ENCODE measurements at regions not wholly inside any gene's neighbourhood (a gene's known extent, or its start where the extent isn't known, plus 50 kb on each side); places are given as distances from the start of the nearest gene placed in this dataset.

GRCh38 chr1:208595236-208595635, 351.1 kb upstream of the PLXNA2 start:
- TF ChIP-seq, protein P1, sequence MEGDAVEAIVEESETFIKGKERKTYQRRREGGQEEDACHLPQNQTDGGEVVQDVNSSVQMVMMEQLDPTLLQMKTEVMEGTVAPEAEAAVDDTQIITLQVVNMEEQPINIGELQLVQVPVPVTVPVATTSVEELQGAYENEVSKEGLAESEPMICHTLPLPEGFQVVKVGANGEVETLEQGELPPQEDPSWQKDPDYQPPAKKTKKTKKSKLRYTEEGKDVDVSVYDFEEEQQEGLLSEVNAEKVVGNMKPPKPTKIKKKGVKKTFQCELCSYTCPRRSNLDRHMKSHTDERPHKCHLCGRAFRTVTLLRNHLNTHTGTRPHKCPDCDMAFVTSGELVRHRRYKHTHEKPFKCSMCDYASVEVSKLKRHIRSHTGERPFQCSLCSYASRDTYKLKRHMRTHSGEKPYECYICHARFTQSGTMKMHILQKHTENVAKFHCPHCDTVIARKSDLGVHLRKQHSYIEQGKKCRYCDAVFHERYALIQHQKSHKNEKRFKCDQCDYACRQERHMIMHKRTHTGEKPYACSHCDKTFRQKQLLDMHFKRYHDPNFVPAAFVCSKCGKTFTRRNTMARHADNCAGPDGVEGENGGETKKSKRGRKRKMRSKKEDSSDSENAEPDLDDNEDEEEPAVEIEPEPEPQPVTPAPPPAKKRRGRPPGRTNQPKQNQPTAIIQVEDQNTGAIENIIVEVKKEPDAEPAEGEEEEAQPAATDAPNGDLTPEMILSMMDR (IDR thresholded peaks at IDR 0.05; ENCODE audit: unreplicated experiment) = no peak
- peaks cover 8% of the 10 kb centered on the region for H3K27me3 Mint-ChIP-seq
- H3K36me3 Mint-ChIP-seq (ENCODE audit: insufficient read depth) = no peaks in the 10 kb centered on the region
- H3K4me3 Mint-ChIP-seq (ENCODE audit: low read depth) = no peak overlapping the region
- H3K4me1 Mint-ChIP-seq (ENCODE audit: low read depth) = peaks cover 9% of the 10 kb centered on the region
- no peak for DNase-seq (ENCODE audit: low spot score, unreplicated experiment)
- no peak overlapping the region for H3K27ac Mint-ChIP-seq
- H3K9me3 Mint-ChIP-seq (ENCODE audit: low read depth) = no peaks in the 10 kb centered on the region

- peaks cover 8% of the 10 kb centered on the region for H3K27me3 Mint-ChIP-seq
- no peak for DNase-seq (ENCODE audit: low spot score, unreplicated experiment)
- H3K36me3 Mint-ChIP-seq (ENCODE audit: insufficient read depth) = no peaks in the 10 kb centered on the region
- peaks cover 11% of the 10 kb centered on the region for H3K4me1 Mint-ChIP-seq (ENCODE audit: low read depth)
- H3K4me3 Mint-ChIP-seq (ENCODE audit: low read depth) = no peak overlapping the region
- no peak overlapping the region for H3K27ac Mint-ChIP-seq
- no peaks in the 10 kb centered on the region for H3K9me3 Mint-ChIP-seq (ENCODE audit: low read depth)
- TF ChIP-seq, protein P1 (IDR thresholded peaks at IDR 0.05; ENCODE audit: unreplicated experiment) = no peak
Observed at GRCh38 chr1:208595745-208596144, 351.6 kb upstream of the PLXNA2 start.

GRCh38 chr1:208597571-208597970, 353.4 kb upstream of the PLXNA2 start:
- H3K4me3 Mint-ChIP-seq (ENCODE audit: low read depth) = no peak overlapping the region
- TF ChIP-seq, protein P1 (IDR thresholded peaks at IDR 0.05; ENCODE audit: unreplicated experiment) = no peak
- H3K9me3 Mint-ChIP-seq (ENCODE audit: low read depth) = no peaks in the 10 kb centered on the region
- no peak for DNase-seq (ENCODE audit: low spot score, unreplicated experiment)
- H3K36me3 Mint-ChIP-seq (ENCODE audit: insufficient read depth) = no peaks in the 10 kb centered on the region
- H3K4me1 Mint-ChIP-seq (ENCODE audit: low read depth) = peaks cover 22% of the 10 kb centered on the region
- peaks cover 8% of the 10 kb centered on the region for H3K27me3 Mint-ChIP-seq
- H3K27ac Mint-ChIP-seq = no peak overlapping the region

- no peak overlapping the region for H3K27ac Mint-ChIP-seq
- H3K9me3 Mint-ChIP-seq (ENCODE audit: low read depth) = no peaks in the 10 kb centered on the region
- TF ChIP-seq, protein P1 (IDR thresholded peaks at IDR 0.05; ENCODE audit: unreplicated experiment) = no peak
- no peak overlapping the region for H3K4me3 Mint-ChIP-seq (ENCODE audit: low read depth)
- peaks cover 22% of the 10 kb centered on the region for H3K4me1 Mint-ChIP-seq (ENCODE audit: low read depth)
- peaks cover 8% of the 10 kb centered on the region for H3K27me3 Mint-ChIP-seq
- no peak for DNase-seq (ENCODE audit: low spot score, unreplicated experiment)
- H3K36me3 Mint-ChIP-seq (ENCODE audit: insufficient read depth) = no peaks in the 10 kb centered on the region
Observed at GRCh38 chr1:208598021-208598420, 353.8 kb upstream of the PLXNA2 start.

- DNase-seq (ENCODE audit: low spot score, unreplicated experiment) = no peak
- H3K9me3 Mint-ChIP-seq (ENCODE audit: low read depth) = no peaks in the 10 kb centered on the region
- H3K4me3 Mint-ChIP-seq (ENCODE audit: low read depth) = no peak overlapping the region
- no peak overlapping the region for H3K27ac Mint-ChIP-seq
- peaks cover 16% of the 10 kb centered on the region for H3K4me1 Mint-ChIP-seq (ENCODE audit: low read depth)
- TF ChIP-seq, protein P1 (IDR thresholded peaks at IDR 0.05; ENCODE audit: unreplicated experiment) = no peak
- H3K36me3 Mint-ChIP-seq (ENCODE audit: insufficient read depth) = no peaks in the 10 kb centered on the region
- H3K27me3 Mint-ChIP-seq = peaks cover 8% of the 10 kb centered on the region
Observed at GRCh38 chr1:208599063-208599462, 354.9 kb upstream of the PLXNA2 start.
